Stimulated activated CD4-positive, alpha-beta T cell treated with anti-CD3 and anti-CD28 coated beads, Interleukin-1b, Interleukin-23, amount 100 ng/mL, for 24 hours (primary cell): ENCODE measurements at regions not wholly inside any gene's neighbourhood (a gene's known extent, or its start where the extent isn't known, plus 50 kb on each side); places are given as distances from the start of the nearest gene placed in this dataset.

Source experiments
- DNase-seq, 4 experiments: peaks; one replicate each; pipeline ENCODE4 v3.0.0-alpha.2; 2020; ENCODE audit warnings: low read depth in 4 of 4, low spot score in 1 of 4

- DNase-seq, result no peak
Measured at GRCh38 chr2:158904627-158905177, 63.7 kb upstream of the TANC1 start.

- no peak for DNase-seq
Measured at GRCh38 chr2:158905341-158905740, 63.1 kb upstream of the TANC1 start.

GRCh38 chr2:158905784-158906183 lies 62.7 kb upstream of the TANC1 start:
- DNase-seq, result no peak

- DNase-seq, result no peak
Measured at GRCh38 chr2:158907926-158908456, 60.4 kb upstream of the TANC1 start.

- no peak for DNase-seq
Measured at GRCh38 chr2:158912112-158912511, 56.3 kb upstream of the TANC1 start.

GRCh38 chr2:158912765-158913164 lies 55.7 kb upstream of the TANC1 start:
- DNase-seq, result no peak

GRCh38 chr2:158914066-158914465 lies 54.4 kb upstream of the TANC1 start:
- DNase-seq, result no peak

- no peak for DNase-seq
Measured at GRCh38 chr2:158914731-158915130, 53.7 kb upstream of the TANC1 start.

GRCh38 chr2:158917121-158917520 lies 51.3 kb upstream of the TANC1 start:
- DNase-seq, result no peak

GRCh38 chr2:158918452-158918851 lies 50.0 kb upstream of the TANC1 start:
- DNase-seq, result no peak
